K562 (cell line): ENCODE measurements at regions not wholly inside any gene's neighbourhood (a gene's known extent, or its start where the extent isn't known, plus 50 kb on each side); places are given as distances from the start of the nearest gene placed in this dataset.

Source experiments
- CEBPB ChIP-seq: fragments of 450-650 bp; IDR thresholded peaks from 2 replicates; pipeline ENCODE4 v1.6.1; 2016; ENCODE audit warnings: missing genetic modification characterization, missing compliant biosample characterization
- DLX4 ChIP-seq: fragments of 250-450 bp; sonication (Bioruptor Pico); IDR thresholded peaks from 2 replicates; pipeline ENCODE4 v1.6.1; 2021; ENCODE audit warnings: mild to moderate bottlenecking
- FUS ChIP-seq: fragments of 200-400 bp; formaldehyde crosslinking; optimal IDR thresholded peaks from 2 replicates; pipeline ENCODE3; 2017; ENCODE audit warnings: low read depth, low read length
- OTX1 ChIP-seq: fragments of 450-650 bp; formaldehyde crosslinking; IDR thresholded peaks from 2 replicates; pipeline ENCODE4 v1.4.0; 2022; ENCODE audit warnings: mild to moderate bottlenecking
- SMC3 ChIP-seq: conservative IDR thresholded peaks from 2 replicates; pipeline ENCODE4 v1.6.1; 2011; ENCODE audit warnings: low read depth, low read length, improper control_type of control experiment; ENCODE audit not compliant: insufficient read depth
- ZNF384 ChIP-seq: IDR thresholded peaks from 2 replicates; pipeline ENCODE4 v1.6.1; 2012; ENCODE audit warnings: low read depth, low read length, improper control_type of control experiment
- TF ChIP-seq, protein P1 (sequence below): fragments of 250-450 bp; sonication (Bioruptor Pico); IDR thresholded peaks from 2 replicates; pipeline ENCODE4 v1.5.0; 2020; ENCODE audit warnings: mild to moderate bottlenecking, borderline replicate concordance
- TF ChIP-seq, protein P2 (sequence below): sonication (generic); formaldehyde crosslinking; IDR thresholded peaks from 2 replicates; pipeline ENCODE4 v1.8.0; 2022; ENCODE audit warnings: missing genetic modification reagents, mild to moderate bottlenecking, moderate library complexity, borderline replicate concordance

DNA sequence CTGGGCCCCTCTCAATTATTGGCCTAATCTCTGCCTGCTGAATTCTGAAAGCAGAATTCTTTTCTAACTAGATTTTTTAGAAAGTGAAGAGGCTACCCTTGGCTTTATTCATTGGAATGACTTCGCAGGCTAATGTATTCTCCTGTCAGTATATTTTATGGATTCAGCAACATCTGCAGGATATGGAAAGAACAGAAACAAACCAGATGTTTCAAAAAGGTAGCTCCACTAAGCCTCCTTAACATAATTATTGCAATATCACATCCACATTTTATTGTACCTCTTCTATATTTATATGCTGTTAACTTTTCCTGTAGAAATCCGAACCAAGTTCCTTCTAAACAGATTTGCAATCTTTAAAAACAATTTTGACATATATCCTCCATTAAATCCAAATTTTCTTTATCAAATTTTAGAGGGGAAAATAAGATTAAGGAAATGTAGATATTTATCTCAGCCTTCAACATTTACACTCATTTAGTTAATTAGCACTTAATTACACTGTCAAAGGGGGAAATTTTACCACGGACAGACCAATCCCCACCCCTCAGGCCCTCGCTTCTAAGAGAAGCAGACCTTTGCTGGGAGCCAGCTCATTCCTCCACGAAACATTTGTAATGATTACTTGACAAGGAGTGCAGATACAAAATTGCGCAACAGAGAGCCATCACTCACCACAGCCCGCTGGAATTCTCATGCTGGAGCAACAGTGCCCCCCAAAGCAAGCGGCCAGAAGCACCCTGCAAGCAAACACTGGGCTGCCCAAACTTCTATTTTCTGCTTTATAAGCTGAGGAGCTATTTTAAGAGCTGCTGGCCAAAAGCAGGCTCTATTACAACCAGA lies 253.4 kb downstream of the ETAA1 start (continued):
- TF ChIP-seq, protein P1, sequence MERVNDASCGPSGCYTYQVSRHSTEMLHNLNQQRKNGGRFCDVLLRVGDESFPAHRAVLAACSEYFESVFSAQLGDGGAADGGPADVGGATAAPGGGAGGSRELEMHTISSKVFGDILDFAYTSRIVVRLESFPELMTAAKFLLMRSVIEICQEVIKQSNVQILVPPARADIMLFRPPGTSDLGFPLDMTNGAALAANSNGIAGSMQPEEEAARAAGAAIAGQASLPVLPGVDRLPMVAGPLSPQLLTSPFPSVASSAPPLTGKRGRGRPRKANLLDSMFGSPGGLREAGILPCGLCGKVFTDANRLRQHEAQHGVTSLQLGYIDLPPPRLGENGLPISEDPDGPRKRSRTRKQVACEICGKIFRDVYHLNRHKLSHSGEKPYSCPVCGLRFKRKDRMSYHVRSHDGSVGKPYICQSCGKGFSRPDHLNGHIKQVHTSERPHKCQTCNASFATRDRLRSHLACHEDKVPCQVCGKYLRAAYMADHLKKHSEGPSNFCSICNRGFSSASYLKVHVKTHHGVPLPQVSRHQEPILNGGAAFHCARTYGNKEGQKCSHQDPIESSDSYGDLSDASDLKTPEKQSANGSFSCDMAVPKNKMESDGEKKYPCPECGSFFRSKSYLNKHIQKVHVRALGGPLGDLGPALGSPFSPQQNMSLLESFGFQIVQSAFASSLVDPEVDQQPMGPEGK (CRISPR knock-in tag), result no peak
- TF ChIP-seq SMC3 (0 out of 2 replicates have a peak, but pooled peaks have one; percentile 23), FUS (no peak), DLX4 (no peak), OTX1 (CRISPR knock-in tag) (no peak), ZNF384 (no peak), CEBPB (tag) (peak; percentile 98)
- TF ChIP-seq, protein P2, sequence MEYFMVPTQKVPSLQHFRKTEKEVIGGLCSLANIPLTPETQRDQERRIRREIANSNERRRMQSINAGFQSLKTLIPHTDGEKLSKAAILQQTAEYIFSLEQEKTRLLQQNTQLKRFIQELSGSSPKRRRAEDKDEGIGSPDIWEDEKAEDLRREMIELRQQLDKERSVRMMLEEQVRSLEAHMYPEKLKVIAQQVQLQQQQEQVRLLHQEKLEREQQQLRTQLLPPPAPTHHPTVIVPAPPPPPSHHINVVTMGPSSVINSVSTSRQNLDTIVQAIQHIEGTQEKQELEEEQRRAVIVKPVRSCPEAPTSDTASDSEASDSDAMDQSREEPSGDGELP (CRISPR knock-in tag), result no peak
